Endodermal cell (in vitro differentiated cells): ENCODE measurements at regions not wholly inside any gene's neighbourhood (a gene's known extent, or its start where the extent isn't known, plus 50 kb on each side); places are given as distances from the start of the nearest gene placed in this dataset.

Experiments
- DNase-seq: peaks from one replicate; pipeline ENCODE4 v3.0.0-alpha.2; 2017
- H3K27ac ChIP-seq: 2 replicates; pipeline ENCODE4 v1.5.1; 2013; ENCODE audit warnings: mild to moderate bottlenecking, low read depth, low read length, moderate library complexity
- H3K27me3 ChIP-seq: 2 replicates; pipeline ENCODE4 v1.6.1; 2013; ENCODE audit warnings: mild to moderate bottlenecking, low read length, moderate library complexity; ENCODE audit not compliant: insufficient read depth, control insufficient read depth, poor library complexity, severe bottlenecking
- H3K36me3 ChIP-seq: 2 replicates; pipeline ENCODE4 v1.7.0; 2013; ENCODE audit warnings: mild to moderate bottlenecking, low read length, moderate library complexity; ENCODE audit not compliant: control insufficient read depth, insufficient read depth
- H3K4me1 ChIP-seq: one replicate; pipeline ENCODE4 v1.7.0; 2013; ENCODE audit warnings: low read length; ENCODE audit not compliant: control insufficient read depth, insufficient read depth
- H3K4me3 ChIP-seq: 2 replicates; pipeline ENCODE4 v1.5.1; 2013; ENCODE audit warnings: mild to moderate bottlenecking, low read length, moderate library complexity
- H3K9ac ChIP-seq: 2 replicates; pipeline ENCODE4 v1.6.1; 2013; ENCODE audit warnings: mild to moderate bottlenecking, low read length, moderate library complexity; ENCODE audit not compliant: poor library complexity, severe bottlenecking; ENCODE audit errors: extremely low read depth
- H3K9me3 ChIP-seq: 2 replicates; pipeline ENCODE4 v1.6.1; 2013; ENCODE audit warnings: mild to moderate bottlenecking, low read length, moderate library complexity; ENCODE audit not compliant: control insufficient read depth
- H3K27ac Mint-ChIP-seq: 2 replicates; pipeline ENCODE4 v1.8.0; 2020; ENCODE audit warnings: mixed read lengths
- H3K27me3 Mint-ChIP-seq: 2 replicates; pipeline ENCODE4 v1.8.0; 2021; ENCODE audit warnings: mild to moderate bottlenecking, mixed read lengths; ENCODE audit not compliant: insufficient read depth
- H3K36me3 Mint-ChIP-seq: 2 replicates; pipeline ENCODE4 v1.8.0; 2020; ENCODE audit warnings: low read depth, mixed read lengths
- H3K4me1 Mint-ChIP-seq: 2 replicates; pipeline ENCODE4 v1.8.0; 2020; ENCODE audit warnings: mixed read lengths
- H3K4me3 Mint-ChIP-seq: 2 replicates; pipeline ENCODE4 v1.8.0; 2020; ENCODE audit warnings: mild to moderate bottlenecking, moderate library complexity, mixed read lengths
- H3K9me3 Mint-ChIP-seq: 2 replicates; pipeline ENCODE4 v1.8.0; 2020; ENCODE audit warnings: mild to moderate bottlenecking, mixed read lengths
- WGBS, 2 experiments: methylation state at CpG; one replicate each; pipeline versions ENCODE4 v1.1.5 to v1.1.7; 2013; ENCODE audit warnings: missing lambda C conversion rate in 2 of 2, mixed read lengths in 1 of 2; ENCODE audit not compliant: insufficient coverage in 1 of 2, insufficient read length in 1 of 2; 5-methylcytosine and 5-hydroxymethylcytosine counted together
- TF ChIP-seq, protein P1 (sequence below): fragments of 200-600 bp; sonication (generic); conservative IDR thresholded peaks from 2 replicates; pipeline ENCODE4 v1.5.0; 2021; ENCODE audit warnings: antibody characterized with exemption, mild to moderate bottlenecking

GRCh38 chr10:10431422-10432066 is 586.1 kb upstream of the CELF2 start:
- H3K4me1 Mint-ChIP-seq, result no peaks in the 10 kb centered on the region
- no peak for DNase-seq
- no peak overlapping the region for H3K4me3 Mint-ChIP-seq
- peaks cover 9% of the 10 kb centered on the region for H3K9me3 Mint-ChIP-seq
- Histone ChIP-seq H3K27me3 (no peaks in the 10 kb centered on the region), H3K9me3 (peaks cover 6% of the 10 kb centered on the region), H3K36me3 (no peaks in the 10 kb centered on the region), H3K27ac (no peak overlapping the region), H3K9ac (no peak overlapping the region), H3K4me1 (no peaks in the 10 kb centered on the region), H3K4me3 (no peak overlapping the region)
- H3K27me3 Mint-ChIP-seq, result no peaks in the 10 kb centered on the region
- 92 to 100% methylated on average over 1 to 5 of the region's 5 CpGs for WGBS, 2 experiments
- H3K27ac Mint-ChIP-seq, result no peak overlapping the region
- no peaks in the 10 kb centered on the region for H3K36me3 Mint-ChIP-seq
- TF ChIP-seq, protein P1, sequence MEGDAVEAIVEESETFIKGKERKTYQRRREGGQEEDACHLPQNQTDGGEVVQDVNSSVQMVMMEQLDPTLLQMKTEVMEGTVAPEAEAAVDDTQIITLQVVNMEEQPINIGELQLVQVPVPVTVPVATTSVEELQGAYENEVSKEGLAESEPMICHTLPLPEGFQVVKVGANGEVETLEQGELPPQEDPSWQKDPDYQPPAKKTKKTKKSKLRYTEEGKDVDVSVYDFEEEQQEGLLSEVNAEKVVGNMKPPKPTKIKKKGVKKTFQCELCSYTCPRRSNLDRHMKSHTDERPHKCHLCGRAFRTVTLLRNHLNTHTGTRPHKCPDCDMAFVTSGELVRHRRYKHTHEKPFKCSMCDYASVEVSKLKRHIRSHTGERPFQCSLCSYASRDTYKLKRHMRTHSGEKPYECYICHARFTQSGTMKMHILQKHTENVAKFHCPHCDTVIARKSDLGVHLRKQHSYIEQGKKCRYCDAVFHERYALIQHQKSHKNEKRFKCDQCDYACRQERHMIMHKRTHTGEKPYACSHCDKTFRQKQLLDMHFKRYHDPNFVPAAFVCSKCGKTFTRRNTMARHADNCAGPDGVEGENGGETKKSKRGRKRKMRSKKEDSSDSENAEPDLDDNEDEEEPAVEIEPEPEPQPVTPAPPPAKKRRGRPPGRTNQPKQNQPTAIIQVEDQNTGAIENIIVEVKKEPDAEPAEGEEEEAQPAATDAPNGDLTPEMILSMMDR, result no peak

DNA sequence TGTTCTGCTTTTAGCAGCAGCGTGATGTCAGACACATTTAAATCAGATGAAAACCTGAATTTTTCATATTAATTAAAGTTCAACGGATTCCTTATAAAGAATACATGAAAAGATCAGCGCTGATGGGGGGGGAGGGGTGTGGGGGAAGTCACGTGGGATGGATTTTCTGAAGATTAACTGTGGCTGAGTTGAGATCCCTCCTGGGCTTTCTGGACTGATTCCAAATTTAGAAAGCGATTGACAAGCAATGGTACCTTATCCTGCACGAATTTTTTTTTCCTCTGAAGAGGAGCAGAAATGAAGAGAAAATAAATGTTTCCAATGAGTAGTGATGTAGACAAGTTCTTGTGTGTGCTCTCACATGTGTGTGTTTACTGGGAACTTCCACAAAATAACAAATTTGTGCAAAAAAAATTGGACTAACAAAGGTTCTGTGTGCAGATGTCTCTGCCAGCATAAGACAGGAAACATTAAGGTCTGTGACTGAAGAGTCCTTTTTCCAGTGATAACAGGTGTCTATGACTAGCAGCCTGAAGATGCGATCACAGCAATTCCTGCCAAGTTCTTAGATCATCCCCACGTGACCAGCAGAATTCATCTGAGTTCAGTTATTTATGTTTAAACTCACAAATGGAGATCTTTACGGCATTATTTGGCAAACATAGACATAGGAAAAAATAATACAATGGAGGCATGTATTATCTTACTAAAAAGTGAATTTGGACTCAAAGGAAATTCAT is 585.2 kb upstream of the CELF2 start:
- DNase-seq, result no peak
- Histone ChIP-seq H3K9me3 (peaks cover 6% of the 10 kb centered on the region), H3K4me3 (no peak overlapping the region), H3K4me1 (no peaks in the 10 kb centered on the region), H3K9ac (no peak overlapping the region), H3K36me3 (no peaks in the 10 kb centered on the region), H3K27ac (no peak overlapping the region), H3K27me3 (no peaks in the 10 kb centered on the region)
- Mint-ChIP-seq H3K36me3 (no peaks in the 10 kb centered on the region), H3K27me3 (no peaks in the 10 kb centered on the region), H3K4me1 (no peaks in the 10 kb centered on the region), H3K9me3 (peaks cover 9% of the 10 kb centered on the region), H3K27ac (no peak overlapping the region), H3K4me3 (no peak overlapping the region)
- 89 to 98% methylated on average over 5 to 9 of the region's 9 CpGs for WGBS, 2 experiments
- TF ChIP-seq, protein P1, result no peak

DNA sequence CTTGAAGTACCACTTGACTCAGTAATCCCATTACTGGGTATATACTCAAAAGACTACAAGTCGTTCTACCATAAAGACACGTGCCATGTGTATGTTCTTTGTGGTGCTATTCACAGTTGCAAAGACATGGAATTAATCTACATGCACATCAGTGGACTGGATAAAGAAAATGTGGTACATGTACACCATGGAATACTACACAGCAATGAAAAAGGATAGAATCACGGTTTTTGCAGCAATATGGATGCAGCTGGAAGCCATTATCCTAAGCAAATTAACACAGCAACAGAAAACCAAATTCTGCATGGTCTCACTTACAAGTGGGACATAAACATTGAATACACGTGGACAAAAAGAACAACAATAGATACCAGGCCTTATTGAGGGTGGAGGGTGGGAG is 583.4 kb upstream of the CELF2 start:
- Mint-ChIP-seq H3K4me1 (no peaks in the 10 kb centered on the region), H3K27ac (no peak overlapping the region), H3K4me3 (no peak overlapping the region), H3K36me3 (no peaks in the 10 kb centered on the region), H3K9me3 (peaks cover 9% of the 10 kb centered on the region), H3K27me3 (no peaks in the 10 kb centered on the region)
- Histone ChIP-seq H3K4me1 (no peaks in the 10 kb centered on the region), H3K4me3 (no peak overlapping the region), H3K36me3 (no peaks in the 10 kb centered on the region), H3K27ac (no peak overlapping the region), H3K27me3 (no peaks in the 10 kb centered on the region), H3K9me3 (peaks cover 6% of the 10 kb centered on the region), H3K9ac (no peak overlapping the region)
- DNase-seq, result no peak
- 83 to 99% methylated on average over 2 to 4 of the region's 4 CpGs for WGBS, 2 experiments
- TF ChIP-seq, protein P1, result no peak
